Dedifferentiated amniotic fluid mesenchymal stem cell (primary cell): ENCODE measurements at regions not wholly inside any gene's neighbourhood (a gene's known extent, or its start where the extent isn't known, plus 50 kb on each side); places are given as distances from the start of the nearest gene placed in this dataset.

Experiments used
- DNase-seq: peaks from one replicate; pipeline ENCODE4 v3.0.0-alpha.2; 2016; ENCODE audit errors: extremely low spot score

DNA sequence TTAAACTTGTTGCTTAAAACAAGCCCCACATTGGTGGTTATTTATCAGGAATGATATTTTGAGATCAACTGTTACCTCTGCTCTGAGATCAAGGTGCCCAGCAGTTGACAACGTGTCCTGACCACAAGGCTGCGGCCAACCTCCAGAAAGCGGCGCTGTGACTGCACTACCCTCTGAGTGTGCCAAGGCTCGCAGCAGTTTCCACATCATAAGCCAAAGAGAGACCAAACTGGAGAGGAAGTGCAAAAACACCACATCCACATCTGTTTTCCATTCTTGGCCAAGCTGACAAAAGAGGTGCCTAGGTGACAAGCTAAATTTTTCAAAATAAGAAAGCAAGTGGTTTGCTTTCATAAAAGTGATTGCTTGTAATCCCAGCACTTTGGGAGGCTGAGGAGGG is 410.8 kb upstream of the POU3F3 start:
- no peak for DNase-seq

DNA sequence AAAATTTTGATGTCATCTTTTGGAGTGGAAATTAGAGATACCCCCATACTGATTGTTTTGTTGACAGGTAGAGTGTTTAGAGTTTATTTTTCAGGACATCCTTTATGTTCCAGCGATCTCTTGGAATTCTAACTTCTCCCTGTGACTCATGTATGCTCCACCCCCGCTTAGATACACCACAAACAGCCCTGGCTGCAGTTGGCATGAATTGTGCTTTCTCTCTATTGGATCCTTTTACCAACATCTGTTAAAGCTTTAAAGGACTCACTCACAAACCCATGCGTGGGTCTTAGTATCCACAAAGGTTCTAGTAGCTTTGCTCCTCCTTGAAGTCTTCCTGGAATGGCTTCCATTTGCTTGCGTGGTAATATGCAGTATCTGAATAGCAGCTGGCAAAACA is 409.5 kb upstream of the POU3F3 start:
- no peak for DNase-seq

DNA sequence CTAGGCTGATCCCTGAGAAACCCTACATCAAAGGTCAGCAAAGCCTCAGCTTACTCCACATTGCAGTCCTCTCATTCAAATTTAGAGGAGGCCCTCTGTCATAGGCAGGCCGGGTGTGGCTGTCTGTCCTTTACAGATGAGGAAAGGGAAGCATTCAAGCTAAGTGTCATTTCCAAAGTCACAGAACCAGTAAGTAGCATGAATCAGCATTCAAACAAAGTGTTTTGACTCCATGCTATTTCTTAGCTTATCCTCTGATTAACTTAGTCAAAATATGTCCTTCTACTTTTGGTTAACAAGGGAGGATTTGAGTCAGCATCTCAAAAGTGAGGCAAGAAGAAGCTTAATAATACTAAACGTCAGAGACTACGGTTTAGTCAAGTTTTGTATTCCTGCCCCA is 409.0 kb upstream of the POU3F3 start:
- DNase-seq: no peak

DNA sequence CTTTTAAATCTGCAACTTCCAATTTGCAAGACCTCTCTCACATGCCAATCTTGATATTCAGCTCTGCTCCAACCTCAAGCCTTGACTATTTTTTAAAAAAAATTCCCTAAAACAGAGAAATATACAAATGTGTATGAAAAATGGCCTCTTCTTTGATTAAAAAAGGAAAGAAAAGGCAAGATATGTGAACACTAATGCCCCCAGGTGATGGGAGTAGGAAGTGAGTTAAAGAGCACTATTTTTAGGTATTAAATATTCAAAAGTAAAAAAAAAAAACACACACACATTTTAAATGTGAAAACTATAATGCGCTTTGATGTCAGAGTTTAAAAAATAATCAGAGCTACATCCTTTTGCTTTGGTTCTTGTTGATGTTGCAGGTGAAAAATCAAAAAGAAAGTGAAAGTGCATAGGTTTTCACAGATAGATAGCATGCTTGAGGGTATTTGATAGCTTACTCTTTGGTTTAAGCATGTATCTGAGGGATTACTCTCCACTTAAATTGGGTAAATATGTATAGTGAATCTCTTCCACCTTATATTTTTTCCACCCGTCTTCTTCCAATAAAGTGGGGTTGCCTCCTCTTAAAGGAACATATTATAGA is 406.0 kb upstream of the POU3F3 start:
- no peak for DNase-seq

DNA sequence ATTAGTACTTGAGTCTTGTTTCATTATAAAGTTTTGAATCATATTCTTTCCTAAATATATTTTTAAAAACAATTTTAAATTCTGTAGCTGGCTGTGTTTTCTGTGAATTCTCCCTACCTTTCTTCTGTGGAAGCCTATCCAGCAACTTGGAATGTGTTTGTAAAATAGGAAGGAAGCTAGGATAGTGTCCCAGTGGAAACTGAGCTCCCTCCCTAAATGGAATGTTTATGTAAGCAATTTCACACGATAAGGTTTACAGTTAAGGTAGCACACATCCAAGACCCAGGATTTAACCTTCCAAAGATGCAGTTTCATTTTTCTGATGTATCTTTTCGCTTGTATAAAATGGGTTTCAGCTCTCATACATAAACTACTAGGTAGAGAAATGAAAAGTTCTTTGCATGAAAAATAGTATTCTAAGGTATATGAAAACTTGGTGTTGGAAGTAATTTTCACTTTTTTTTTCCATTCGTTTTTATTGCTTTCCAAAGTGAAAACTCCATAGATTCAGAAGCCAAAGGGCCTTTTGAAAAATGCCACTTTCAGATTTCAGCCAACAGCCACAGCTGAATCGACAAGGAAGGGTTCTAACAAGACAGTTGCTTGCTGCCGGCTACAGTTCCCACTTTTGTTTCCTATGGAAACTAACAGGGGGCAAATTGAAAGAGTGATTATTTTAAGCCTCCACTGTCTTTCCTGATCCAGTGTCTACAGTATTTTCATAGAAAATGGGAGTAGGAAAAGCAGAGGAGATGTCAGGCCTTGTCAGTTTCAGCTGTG is 405.1 kb upstream of the POU3F3 start:
- no peak for DNase-seq

GRCh38 chr2:104452558-104452957 is 401.4 kb upstream of the POU3F3 start:
- DNase-seq: no peak

GRCh38 chr2:104462731-104463130 is 391.2 kb upstream of the POU3F3 start:
- DNase-seq: no peak

GRCh38 chr2:104465981-104466380 is 387.9 kb upstream of the POU3F3 start:
- DNase-seq: no peak

GRCh38 chr2:104468846-104469245 is 385.1 kb upstream of the POU3F3 start:
- no peak for DNase-seq

DNA sequence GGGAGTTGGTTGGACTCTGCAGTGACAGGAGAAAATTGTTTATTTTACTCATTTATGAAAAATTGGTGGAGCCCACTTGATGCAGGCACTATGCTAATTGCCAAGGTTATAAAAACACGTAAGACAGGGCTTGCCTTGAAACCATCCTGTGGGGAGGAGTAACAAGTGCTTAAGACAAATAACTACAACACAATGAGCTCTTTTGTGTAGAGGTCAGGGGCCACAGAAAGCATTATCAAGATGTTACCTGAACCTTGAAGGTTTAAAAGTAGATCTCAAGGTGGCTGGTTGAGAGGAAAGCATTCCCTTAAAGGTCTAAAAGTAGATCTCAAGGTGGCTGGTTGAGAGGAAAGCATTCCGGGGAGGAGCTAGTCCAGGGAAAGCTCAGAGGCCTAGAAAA is 381.8 kb upstream of the POU3F3 start:
- no peak for DNase-seq

- DNase-seq: no peak
Measured at GRCh38 chr2:104473546-104473945, 380.4 kb upstream of the POU3F3 start.

- DNase-seq: no peak
Measured at GRCh38 chr2:104474716-104475115, 379.2 kb upstream of the POU3F3 start.

DNA sequence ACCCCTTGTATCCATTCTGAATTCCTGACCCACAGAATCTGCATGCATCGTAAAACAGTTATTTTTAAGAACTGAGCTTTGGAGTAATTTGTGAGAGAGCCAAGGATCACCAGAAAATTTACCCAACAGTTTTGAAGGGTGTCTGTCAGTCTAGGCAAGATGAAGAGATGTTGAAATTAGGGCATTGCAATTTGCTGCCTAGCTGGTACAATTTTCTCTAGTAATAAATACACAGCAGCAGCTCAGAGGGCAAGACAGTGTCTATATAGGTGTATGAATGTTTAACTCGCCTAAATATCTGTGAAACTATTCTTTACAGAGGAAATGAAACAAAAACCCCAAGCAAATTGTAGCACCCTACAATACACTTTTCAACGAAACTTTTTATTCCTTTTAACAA is 377.8 kb upstream of the POU3F3 start:
- no peak for DNase-seq

- DNase-seq: no peak
Measured at GRCh38 chr2:104476563-104476988, 377.3 kb upstream of the POU3F3 start.

- no peak for DNase-seq
Measured at GRCh38 chr2:104481341-104481740, 372.6 kb upstream of the POU3F3 start.

GRCh38 chr2:104487366-104487765 is 366.5 kb upstream of the POU3F3 start:
- DNase-seq: no peak

DNA sequence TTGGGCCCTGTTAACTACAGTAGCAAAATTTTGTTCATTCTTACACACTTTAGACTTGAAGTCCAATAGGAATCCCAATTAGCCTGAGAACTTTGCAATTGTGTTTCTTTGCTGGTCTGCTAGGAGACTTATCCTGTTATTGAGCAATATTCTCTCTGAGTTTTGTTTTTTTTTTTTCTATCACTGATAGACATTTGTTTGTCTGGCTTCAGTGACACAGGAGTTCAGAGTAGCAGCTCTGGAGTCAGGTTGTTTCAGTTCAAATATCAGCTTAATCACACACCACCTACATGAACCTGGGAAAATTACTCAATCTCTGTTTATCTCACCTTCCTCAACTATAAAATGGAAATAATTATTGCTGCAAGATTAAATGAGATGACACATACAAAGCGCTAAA is 360.2 kb upstream of the POU3F3 start:
- no peak for DNase-seq

DNA sequence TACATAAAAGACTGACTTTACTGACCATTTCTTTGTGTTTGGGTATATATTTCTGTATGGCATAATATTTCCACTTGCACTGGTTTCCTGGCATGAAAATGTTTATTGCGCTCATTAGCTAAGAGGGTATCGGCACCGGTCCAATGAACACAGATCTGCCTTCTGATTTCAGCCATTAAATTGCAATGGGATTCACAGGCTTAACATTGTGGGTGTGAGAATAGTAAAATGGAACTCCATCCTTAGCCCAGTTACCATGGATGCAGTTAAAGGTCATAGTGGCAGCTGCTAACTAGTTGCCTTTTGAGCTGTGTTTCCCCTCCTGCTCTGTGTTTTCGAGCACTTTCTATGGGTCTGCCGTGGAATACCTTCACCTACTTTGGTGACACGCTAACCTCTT is 352.6 kb upstream of the POU3F3 start:
- no peak for DNase-seq

DNA sequence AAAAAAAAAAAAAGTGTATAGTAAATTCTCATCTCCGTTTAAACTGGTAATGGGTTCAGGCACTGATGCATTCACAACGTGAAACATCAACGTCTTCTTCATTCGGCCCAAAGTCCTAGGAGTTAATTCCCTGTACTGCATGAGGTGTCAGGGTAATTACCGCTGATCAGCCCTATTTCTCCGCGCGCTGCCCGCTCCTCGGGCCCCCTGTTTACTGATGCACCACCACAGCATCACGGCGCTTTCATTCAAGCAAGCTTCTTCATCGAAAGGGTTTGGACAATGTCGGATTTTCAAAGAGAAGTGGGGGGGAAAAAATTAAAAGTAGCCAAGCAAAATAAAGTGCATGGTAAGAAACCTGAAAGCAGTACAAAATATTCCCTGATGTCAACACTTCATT is 352.0 kb upstream of the POU3F3 start:
- DNase-seq: no peak

- DNase-seq: no peak
Measured at GRCh38 chr2:104502901-104503300, 351.0 kb upstream of the POU3F3 start.

DNA sequence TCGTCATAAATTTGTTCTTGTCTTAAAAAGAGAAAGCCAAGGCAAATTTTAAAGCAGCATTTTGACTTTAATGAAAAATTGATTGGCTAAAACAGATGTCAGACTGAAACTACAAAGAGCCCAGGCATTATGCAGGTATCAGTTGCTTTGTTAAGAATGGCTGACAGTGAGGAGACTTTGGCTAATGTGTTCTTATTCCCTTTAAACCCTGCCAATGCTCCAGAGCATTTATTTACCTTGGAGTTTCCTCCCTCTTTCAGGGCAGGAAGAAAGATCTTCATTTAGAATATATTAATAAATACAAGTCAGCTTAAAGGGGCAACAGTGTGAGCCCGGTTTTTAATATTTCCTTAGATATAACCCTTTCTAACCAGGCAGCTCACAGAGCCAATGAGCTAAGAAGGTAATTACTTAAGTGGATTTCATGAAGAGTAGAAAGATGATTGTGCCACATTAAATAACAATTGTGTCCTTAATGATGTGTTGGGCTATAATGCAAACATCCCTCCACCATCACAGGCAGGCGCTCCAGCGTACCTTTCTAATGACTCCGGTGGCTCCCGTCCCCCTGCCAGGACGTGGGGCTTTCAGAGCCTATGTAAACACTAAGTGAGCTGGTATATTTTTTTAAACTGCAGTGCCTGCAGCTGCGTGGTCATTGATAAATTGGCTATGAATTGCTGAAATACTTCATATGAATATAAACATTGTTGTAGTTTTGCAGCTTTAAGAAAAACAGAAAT is 349.4 kb upstream of the POU3F3 start:
- no peak for DNase-seq

DNA sequence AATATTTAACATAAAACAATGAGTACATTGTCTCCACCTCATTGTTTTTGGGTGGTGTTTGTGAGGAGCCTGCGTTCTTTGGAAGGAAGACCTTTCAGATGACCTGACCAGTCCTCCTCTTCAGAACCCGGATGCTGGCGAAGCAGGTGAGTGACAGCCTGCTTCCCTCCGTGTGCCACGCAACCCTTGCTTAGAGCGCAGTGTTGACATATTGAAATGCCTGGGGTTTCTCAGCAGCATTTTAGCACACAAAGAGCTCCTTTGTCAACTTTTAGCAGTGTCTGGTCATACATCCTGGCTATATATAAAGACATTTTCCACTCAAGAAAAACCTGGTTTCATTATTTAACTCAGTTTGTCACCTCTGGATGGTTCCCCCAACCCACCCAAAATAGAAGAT is 335.7 kb upstream of the POU3F3 start:
- DNase-seq: no peak

GRCh38 chr2:104521247-104521646 is 332.7 kb upstream of the POU3F3 start:
- DNase-seq: no peak
